ENCODE measurements at regions not wholly inside any gene's neighbourhood (a gene's known extent, or its start where the extent isn't known, plus 50 kb on each side); places are given as distances from the start of the nearest gene placed in this dataset.

DNA sequence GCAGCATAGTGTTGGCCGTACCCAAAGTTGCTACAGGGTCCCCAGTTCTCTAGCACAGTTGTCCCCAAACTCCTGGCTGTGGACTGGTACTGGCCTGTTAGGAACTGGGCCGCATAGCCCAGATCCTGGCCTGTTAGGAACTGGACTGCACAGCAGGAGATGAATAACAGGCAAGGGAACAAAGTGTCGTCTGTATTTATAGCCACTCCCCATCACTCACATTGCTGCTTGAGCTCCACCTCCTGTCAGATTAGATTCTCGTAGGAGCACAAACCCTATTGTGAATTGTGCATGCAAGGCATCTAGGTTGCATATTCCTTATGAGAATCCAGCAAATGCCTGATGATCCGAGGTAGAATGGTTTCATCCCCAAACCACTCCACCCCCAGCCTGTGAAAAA, 604.0 kb upstream of the LMCD1 start:
- no peak for DNase-seq (ENCODE audit: low read depth in 2 of 2)

DNA sequence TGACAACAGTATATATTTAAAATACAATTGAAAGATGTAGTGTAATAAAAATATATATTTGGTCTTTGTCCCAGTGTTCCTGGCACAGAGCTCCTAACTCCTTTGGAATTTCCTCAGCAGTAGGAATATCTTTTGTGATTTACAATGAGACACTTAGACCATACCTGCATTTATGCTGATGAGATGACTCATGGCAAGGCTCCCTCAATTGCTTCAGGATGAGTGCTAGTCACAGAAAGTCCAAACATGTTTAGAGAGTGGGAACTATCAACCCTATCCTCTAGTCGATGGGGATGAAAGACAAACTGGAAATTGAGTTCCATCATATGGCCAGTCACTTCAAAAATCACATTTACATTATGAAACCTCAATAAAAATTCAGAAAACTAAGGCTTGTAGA, 588.3 kb upstream of the LMCD1 start:
- no peak for DNase-seq (ENCODE audit: low read depth in 2 of 2)

DNA sequence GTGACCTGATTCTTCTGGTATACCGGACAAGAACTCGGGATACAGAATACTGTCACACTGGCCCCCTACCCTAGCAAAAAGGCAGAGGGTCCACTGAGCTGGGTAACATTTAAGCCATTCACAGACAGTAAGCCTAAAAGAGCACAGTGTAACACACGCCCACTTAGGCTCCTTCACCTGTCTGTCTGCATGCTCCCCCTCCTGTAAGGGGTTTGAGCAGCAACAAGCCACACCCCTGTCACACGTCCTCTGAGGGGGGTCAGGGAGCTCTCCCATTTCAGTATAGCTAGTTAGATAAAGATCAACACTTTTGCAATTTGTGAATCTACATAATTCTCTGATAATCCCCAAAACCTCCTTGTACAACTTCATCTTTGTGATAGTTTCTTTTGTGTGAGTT, 586.3 kb upstream of the LMCD1 start:
- no peak for DNase-seq (ENCODE audit: low read depth in 2 of 2)

DNA sequence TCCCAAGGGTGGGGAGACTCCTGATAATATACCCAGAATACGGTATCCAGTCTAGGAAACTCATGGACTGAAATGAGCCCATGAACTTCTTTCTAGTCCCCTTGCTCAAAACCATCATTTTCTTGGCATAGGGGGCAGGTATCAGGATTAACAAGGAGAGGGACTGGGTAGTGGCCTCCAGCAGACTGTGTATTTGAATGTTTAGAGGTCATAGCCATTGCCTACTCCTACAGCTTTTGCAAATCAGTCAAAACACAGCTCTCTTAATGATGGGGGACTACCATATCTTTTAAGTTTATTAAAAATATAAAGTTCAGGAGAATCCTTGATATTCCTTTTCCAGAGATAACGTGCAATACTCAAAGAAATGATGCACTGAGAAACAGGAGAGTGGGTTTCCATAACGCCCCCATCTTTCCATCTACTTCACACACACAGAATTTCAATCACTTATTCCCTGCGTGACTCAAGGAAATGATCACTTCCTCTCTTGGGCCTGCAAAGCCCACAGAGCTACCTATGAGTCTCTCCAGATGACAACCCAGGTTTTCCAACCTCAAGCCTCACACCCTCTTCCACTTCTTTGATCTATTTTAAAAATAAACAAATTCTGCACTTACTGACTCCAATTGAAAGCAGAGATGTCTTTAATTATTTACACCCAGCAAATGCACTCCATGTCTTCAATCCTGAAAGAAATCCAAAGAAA, 584.0 kb upstream of the LMCD1 start:
- no peak for DNase-seq (ENCODE audit: low read depth in 2 of 2)

DNA sequence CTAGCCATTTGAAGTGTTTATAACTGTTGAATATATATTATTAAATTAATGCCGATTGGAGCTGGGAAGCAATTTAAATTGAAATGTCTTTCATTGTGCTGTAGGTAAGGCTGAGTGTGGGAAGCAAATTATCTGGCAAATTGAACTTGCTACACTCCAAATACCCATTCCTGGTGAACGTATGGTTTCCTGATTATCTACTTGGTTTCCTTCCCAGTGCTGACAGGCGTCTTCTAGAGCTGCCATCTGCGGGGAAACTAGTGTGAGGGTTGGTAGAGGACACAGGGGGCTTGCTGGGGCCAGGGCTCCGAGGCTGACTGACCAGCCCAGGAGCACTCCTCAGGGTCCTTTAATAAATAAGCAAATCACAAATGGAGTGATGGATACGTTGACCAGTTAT, 581.4 kb upstream of the LMCD1 start:
- no peak for DNase-seq (ENCODE audit: low read depth in 2 of 2)

DNA sequence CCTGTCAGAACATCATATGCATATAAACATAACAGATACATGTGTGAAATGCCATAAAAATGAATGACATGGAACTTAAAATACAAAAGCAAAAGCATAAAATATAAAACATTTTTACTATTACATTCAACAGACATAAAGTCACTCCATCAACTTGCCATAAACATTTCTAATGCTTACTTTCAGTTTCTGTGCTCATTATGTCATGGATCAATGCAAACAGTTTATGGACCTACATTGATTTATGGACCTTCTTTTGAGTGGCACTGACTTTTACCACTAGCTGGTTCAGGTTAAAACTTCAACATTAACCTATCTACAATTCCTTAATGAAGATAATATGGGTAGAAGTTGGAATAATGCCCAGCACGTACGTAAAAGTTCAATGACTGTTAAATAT, 577.4 kb upstream of the LMCD1 start:
- DNase-seq (ENCODE audit: low read depth in 2 of 2), result no peak

DNA sequence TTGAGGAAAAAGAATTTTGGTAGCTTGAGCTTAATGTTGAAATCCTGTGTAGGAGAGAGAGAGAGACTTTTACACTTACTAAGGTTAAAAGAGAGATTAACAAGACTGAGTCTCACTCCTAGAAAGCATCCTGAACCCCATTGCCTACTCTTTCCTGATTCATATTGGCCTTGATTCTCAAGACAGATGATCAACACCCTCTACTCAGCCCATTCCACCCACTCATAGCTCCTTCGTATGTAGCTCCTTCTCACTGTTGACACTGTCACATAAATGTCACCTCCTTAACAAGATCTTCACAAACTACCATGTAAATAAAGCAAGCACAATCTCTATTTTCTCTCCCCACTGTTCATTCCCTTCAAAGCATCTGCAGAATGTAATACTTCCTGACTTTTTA, 574.6 kb upstream of the LMCD1 start:
- DNase-seq (ENCODE audit: low read depth in 2 of 2), result no peak

GRCh38 chr3:7927864-7928263, 573.8 kb upstream of the LMCD1 start:
- no peak for DNase-seq (ENCODE audit: low read depth in 2 of 2)

DNA sequence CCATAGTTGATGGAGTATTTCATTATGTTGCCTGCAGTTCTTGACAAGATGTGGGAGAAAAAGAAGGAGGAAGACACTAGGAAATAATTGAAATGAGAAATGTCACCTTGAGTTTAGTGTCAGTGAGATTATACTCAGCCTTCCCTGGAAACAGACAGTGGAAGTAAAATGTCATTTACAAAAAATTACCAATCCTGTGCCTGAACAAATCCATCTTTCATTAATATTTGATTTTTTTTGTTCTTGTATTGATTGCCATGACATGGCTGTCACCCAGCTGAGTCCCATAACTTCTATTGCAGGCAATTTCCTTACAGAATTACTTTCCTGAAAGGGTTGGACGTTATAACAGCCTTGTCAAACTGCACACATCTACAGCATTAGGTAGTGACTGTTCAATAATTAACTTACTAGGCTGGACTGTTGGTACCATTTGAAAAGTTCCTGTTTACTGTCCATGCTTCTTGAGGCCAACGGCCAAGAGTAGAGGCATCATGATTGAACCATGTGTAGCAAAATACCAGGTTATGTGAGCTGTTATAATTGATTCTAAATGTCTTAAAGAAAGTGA, 572.2 kb upstream of the LMCD1 start:
- no peak for DNase-seq (ENCODE audit: low read depth in 2 of 2)

DNA sequence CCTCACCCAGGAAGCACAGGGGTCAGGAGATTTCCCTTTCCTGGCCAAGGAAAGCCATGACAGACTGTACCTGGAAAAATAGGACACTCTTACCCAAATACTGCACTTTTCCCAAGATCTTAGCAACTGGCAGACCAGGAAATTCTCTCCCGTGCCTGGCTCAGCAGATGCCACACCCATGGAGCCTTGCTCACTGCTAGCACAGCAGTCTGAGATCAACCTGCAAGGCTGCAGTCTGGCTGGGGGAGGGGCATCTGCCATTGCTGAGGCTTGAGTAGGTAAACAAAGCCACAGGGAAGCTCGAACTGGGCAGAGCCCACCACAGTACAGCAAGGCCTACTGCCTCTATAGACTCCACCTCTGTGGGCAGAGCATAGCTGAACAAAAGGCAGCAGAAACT, 567.3 kb upstream of the LMCD1 start:
- no peak for DNase-seq (ENCODE audit: low read depth in 2 of 2)

DNA sequence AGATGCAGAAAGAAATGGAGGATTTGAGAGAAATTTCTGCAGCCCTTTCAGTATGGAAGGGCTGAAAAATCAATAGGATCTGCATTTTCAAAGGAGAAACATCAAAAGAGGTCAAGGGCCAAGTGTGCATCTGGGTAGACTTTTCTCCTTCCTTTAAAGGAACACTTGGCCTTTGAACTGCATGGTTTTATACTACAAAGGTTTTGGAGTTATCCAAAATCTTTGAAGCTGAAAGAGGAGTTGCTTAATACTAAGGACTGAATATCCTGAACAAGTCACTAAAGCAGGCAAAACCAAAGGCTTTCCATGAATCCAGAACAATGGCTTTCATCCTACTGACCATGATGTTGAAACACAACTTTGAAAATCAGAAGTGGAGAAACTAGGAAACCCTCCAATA, 553.7 kb upstream of the LMCD1 start:
- no peak for DNase-seq (ENCODE audit: low read depth in 2 of 2)

DNA sequence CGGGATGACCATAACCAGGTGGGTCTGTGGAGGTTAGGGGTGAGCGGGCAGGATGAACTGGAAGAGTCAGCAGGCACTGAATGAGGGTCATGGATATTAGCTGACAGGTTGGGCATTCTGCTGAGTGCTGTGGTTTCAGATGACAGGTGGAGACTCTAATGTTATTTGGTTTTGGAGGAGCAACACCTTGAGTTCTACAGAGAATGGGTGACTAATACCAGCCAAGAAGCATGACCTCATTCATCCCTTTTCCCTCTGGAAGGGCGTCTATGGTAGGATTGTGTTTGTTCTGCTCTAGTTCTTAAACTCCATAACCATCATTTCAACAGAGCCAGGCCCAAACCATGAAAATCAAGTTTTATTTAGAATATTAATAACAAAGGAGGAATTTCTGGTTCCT, 550.7 kb upstream of the LMCD1 start:
- no peak for DNase-seq (ENCODE audit: low read depth in 2 of 2)

- DNase-seq (ENCODE audit: low read depth in 2 of 2), result no peak
Observed at GRCh38 chr3:7953449-7954014, 548.1 kb upstream of the LMCD1 start.

GRCh38 chr3:7957024-7957423, 544.6 kb upstream of the LMCD1 start:
- DNase-seq (ENCODE audit: low read depth in 2 of 2), result no peak

GRCh38 chr3:7959094-7959493, 542.5 kb upstream of the LMCD1 start:
- DNase-seq (ENCODE audit: low read depth in 2 of 2), result no peak

- DNase-seq (ENCODE audit: low read depth in 2 of 2), result no peak
Observed at GRCh38 chr3:7960601-7961000, 541.0 kb upstream of the LMCD1 start.

GRCh38 chr3:7962301-7962700, 539.3 kb upstream of the LMCD1 start:
- no peak for DNase-seq (ENCODE audit: low read depth in 2 of 2)

DNA sequence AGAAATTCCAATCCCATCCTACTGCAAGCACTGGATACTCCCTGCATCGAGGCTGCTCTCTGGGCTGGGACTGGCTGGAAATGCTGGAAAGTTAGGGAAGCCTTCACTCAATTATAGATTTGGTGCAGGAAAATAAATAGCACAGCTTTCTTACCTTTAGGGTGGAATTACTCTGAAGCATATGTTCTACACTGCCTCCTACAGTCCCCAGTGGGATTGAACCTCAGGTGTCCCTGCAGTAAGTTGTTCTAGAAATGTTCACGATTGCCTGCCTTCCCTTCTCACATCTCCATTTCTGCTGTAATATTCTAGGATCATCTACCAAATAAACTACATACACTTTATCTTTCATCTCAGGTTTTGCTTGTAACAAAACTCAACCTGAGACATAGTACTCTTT, 536.7 kb upstream of the LMCD1 start:
- peak in 1 of 2 donors; percentile 3 for DNase-seq (ENCODE audit: low read depth in 2 of 2)

GRCh38 chr3:7973006-7973405, 528.6 kb upstream of the LMCD1 start:
- DNase-seq (ENCODE audit: low read depth in 2 of 2), result no peak

- DNase-seq (ENCODE audit: low read depth in 2 of 2), result peak in 1 of 2 donors; percentile 10
Observed at GRCh38 chr3:7977245-7978086, 524.2 kb upstream of the LMCD1 start.

GRCh38 chr3:7978087-7978422, 523.6 kb upstream of the LMCD1 start:
- DNase-seq (ENCODE audit: low read depth in 2 of 2), result no peak

GRCh38 chr3:7982126-7982525, 519.5 kb upstream of the LMCD1 start:
- DNase-seq (ENCODE audit: low read depth in 2 of 2), result no peak

DNA sequence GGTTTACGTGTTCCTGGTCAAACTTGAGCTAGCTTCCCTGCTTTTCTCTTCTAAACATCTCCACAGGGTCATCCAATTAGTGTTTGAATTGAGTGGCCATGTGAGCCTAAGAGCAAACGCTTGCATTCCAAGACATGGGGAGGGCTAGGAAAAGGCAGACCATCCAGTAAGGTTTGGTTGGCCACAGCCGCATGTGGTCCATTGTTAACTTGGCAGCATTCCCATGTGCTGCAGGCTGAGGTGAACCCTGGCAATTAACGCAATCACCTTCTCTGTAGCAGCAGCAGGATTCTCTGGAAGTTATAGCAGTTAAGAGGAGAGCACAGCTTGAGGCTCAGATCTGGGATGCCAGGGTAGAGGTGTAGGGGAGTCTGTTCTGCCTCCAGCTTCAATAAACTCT, 502.2 kb upstream of the LMCD1 start:
- no peak for DNase-seq (ENCODE audit: low read depth in 2 of 2)

Measured in dermis microvascular lymphatic vessel endothelial cell (primary cell).